ENCODE measurements at regions not wholly inside any gene's neighbourhood (a gene's known extent, or its start where the extent isn't known, plus 50 kb on each side); places are given as distances from the start of the nearest gene placed in this dataset.

DNA sequence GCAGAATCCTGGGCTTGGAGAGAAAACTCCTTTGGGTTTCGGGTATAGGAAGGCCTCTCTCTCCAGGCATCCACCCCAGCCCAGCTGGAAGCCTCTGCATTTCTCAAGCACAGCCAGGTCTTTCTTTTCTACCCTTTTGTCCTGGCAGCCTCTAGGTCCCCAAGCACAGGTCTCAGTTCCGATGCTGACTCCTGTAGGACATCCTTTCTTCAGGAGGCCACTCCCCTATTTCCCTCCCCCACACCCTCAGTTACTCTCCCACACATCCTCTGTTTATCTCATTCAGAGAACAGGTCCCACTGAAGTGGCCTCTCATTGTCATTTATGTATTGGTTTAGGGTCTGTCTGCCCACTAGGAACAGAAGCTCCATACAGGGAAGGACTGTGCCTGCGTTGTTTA is 352.6 kb downstream of the VRK1 start:
- no peak overlapping the region for H3K27ac ChIP-seq (replicated peaks in 1 of 4)
- intact Hi-C loops (cut with DNase I): no loop called here
- no peaks in the 10 kb centered on the region for H3K36me3 ChIP-seq
- WGBS: 47% methylated on average over 3 of the region's 3 CpGs
- DNase-seq (ENCODE audit: extremely low spot score): no peak
- no peaks in the 10 kb centered on the region for H3K4me1 ChIP-seq
- H3K4me3 ChIP-seq: no peak overlapping the region
- H3K27me3 ChIP-seq: peaks cover 0 to 18% (median 0%) of the 10 kb centered on the region in 4 donors
- TF ChIP-seq, protein P1, sequence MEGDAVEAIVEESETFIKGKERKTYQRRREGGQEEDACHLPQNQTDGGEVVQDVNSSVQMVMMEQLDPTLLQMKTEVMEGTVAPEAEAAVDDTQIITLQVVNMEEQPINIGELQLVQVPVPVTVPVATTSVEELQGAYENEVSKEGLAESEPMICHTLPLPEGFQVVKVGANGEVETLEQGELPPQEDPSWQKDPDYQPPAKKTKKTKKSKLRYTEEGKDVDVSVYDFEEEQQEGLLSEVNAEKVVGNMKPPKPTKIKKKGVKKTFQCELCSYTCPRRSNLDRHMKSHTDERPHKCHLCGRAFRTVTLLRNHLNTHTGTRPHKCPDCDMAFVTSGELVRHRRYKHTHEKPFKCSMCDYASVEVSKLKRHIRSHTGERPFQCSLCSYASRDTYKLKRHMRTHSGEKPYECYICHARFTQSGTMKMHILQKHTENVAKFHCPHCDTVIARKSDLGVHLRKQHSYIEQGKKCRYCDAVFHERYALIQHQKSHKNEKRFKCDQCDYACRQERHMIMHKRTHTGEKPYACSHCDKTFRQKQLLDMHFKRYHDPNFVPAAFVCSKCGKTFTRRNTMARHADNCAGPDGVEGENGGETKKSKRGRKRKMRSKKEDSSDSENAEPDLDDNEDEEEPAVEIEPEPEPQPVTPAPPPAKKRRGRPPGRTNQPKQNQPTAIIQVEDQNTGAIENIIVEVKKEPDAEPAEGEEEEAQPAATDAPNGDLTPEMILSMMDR (IDR thresholded peaks at IDR 0.05): no peak
- no peak for TF ChIP-seq POLR2AphosphoS5 (IDR thresholded peaks at IDR 0.05)
- TF ChIP-seq POLR2A (IDR thresholded peaks at IDR 0.05; ENCODE audit: low read depth): no peak
- H3K9me3 ChIP-seq: no peaks in the 10 kb centered on the region

DNA sequence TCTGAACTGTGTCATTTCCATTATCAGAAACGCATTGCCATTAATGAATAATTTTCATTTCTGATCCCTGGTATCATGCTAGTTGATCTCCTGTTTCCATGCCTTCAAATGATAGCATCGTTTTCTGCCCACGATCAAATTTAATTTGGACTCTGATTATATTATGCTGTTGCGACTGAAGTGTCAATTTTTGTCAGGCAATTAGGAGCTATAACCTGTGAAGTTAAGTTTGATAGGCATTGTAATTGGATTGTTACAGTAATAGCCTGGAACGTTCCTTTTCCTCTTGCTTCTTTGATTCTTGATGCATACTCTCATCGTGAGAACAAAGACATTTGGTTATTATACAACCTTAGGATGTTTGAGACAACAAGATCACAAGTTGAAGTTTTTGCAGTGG is 356.3 kb downstream of the VRK1 start:
- Histone ChIP-seq H3K27ac (replicated peaks in 1 of 4) (no peak overlapping the region), H3K27me3 (peaks cover 0 to 40% (median 0%) of the 10 kb centered on the region in 4 donors), H3K4me1 (no peaks in the 10 kb centered on the region), H3K36me3 (no peaks in the 10 kb centered on the region), H3K9me3 (no peaks in the 10 kb centered on the region), H3K4me3 (no peak overlapping the region)
- DNase-seq (ENCODE audit: extremely low spot score): no peak
- intact Hi-C loops (cut with DNase I): no loop called here
- TF ChIP-seq POLR2AphosphoS5 (IDR thresholded peaks at IDR 0.05) (no peak), POLR2A (IDR thresholded peaks at IDR 0.05; ENCODE audit: low read depth) (no peak), EP300 (IDR thresholded peaks at IDR 0.05) (no peak)
- TF ChIP-seq, protein P1 (IDR thresholded peaks at IDR 0.05): no peak
- 79% methylated on average over 6 of the region's 6 CpGs for WGBS

DNA sequence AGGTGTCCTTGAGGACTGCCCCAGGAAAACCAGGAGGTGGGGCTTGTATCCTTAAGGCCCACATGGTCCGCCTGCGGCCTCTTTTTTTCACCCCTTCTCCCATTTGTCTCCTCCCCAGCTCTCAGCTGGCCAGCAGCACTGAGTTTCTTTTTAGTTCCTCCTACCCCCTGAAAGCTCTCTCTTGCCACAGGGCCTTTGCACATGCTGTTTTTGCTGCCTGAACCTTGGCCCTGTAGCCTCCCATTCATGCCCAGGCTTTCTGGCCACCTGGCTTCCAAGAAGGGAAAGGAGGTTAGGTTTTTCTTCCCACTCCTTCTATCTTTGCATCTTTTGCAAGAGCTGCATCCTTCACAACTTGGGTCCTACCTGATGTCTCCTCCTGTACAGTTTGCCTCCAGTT is 358.1 kb downstream of the VRK1 start:
- intact Hi-C loops (cut with DNase I): no loop called here
- Histone ChIP-seq H3K27ac (replicated peaks in 1 of 4) (no peak overlapping the region), H3K4me1 (no peaks in the 10 kb centered on the region), H3K36me3 (no peaks in the 10 kb centered on the region), H3K9me3 (peaks cover 0 to 5% (median 1%) of the 10 kb centered on the region in 4 donors), H3K27me3 (peaks cover 0 to 36% (median 0%) of the 10 kb centered on the region in 4 donors), H3K4me3 (no peak overlapping the region)
- 84% methylated on average over 2 of the region's 2 CpGs for WGBS
- DNase-seq (ENCODE audit: extremely low spot score): no peak
- no peak for TF ChIP-seq EP300 (IDR thresholded peaks at IDR 0.05)
- TF ChIP-seq POLR2AphosphoS5 (IDR thresholded peaks at IDR 0.05): no peak
- TF ChIP-seq, protein P1 (IDR thresholded peaks at IDR 0.05): no peak
- no peak for TF ChIP-seq POLR2A (IDR thresholded peaks at IDR 0.05; ENCODE audit: low read depth)

DNA sequence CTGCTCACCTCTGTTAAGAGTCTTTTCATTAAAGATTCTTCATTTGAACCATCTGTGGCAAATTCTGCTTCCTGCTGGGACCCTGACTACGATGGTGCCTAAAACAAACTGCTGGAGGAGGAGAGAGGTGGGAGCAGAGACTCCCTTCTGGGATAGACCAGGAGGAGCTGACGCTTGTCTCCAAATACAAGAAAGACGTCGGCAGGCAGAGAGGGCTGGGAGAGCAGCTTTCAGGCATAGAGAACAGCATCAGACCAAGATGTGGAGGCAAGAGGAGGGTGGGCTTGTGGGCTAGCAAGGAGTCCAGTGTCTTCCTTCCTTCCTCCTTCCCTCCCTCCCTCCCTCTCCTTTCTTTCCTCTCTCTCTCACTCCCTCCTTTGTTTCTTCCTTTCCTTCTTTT is 358.6 kb downstream of the VRK1 start:
- WGBS: 41% methylated on average over 4 of the region's 4 CpGs
- intact Hi-C loops (cut with DNase I): no loop called here
- no peak for TF ChIP-seq EP300 (IDR thresholded peaks at IDR 0.05)
- TF ChIP-seq, protein P1 (IDR thresholded peaks at IDR 0.05): no peak
- no peak for TF ChIP-seq POLR2A (IDR thresholded peaks at IDR 0.05; ENCODE audit: low read depth)
- TF ChIP-seq POLR2AphosphoS5 (IDR thresholded peaks at IDR 0.05): no peak
- Histone ChIP-seq H3K27me3 (peaks cover 0 to 34% (median 0%) of the 10 kb centered on the region in 4 donors), H3K9me3 (peaks cover 0 to 5% (median 2%) of the 10 kb centered on the region in 4 donors), H3K4me1 (no peaks in the 10 kb centered on the region), H3K27ac (replicated peaks in 1 of 4) (no peak overlapping the region), H3K4me3 (no peak overlapping the region), H3K36me3 (no peaks in the 10 kb centered on the region)
- no peak for DNase-seq (ENCODE audit: extremely low spot score)

DNA sequence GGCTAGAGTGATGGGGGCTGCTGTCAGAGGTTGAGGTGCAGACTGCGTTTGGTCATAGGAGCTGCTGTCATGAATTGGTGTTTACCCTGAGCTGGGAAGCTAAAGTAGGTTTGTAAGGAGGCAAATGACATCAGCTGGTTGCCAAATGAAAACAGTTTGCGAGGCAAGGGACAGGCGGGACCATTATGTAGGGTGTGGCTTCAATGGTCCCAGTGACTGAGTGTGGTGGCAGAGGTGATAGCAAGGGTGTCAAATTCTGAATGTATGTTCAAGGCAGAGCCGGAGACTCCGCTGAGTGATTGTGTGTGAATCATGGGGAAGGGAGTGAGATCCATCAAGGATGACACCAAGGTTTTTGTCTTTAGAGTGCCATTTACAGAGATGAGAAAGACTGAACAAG is 359.5 kb downstream of the VRK1 start:
- Histone ChIP-seq H3K27ac (replicated peaks in 1 of 4) (no peak overlapping the region), H3K4me1 (no peaks in the 10 kb centered on the region), H3K27me3 (peaks cover 0 to 34% (median 0%) of the 10 kb centered on the region in 4 donors), H3K9me3 (peaks cover 0 to 6% (median 3%) of the 10 kb centered on the region in 4 donors), H3K4me3 (no peak overlapping the region), H3K36me3 (no peaks in the 10 kb centered on the region)
- intact Hi-C loops (cut with DNase I): no loop called here
- WGBS: 69% methylated on average over 5 of the region's 5 CpGs
- no peak for TF ChIP-seq EP300 (IDR thresholded peaks at IDR 0.05)
- no peak for TF ChIP-seq POLR2AphosphoS5 (IDR thresholded peaks at IDR 0.05)
- TF ChIP-seq, protein P1 (IDR thresholded peaks at IDR 0.05): no peak
- no peak for TF ChIP-seq POLR2A (IDR thresholded peaks at IDR 0.05; ENCODE audit: low read depth)
- no peak for DNase-seq (ENCODE audit: extremely low spot score)
